ENCODE measurements at regions not wholly inside any gene's neighbourhood (a gene's known extent, or its start where the extent isn't known, plus 50 kb on each side); places are given as distances from the start of the nearest gene placed in this dataset.
"Not testable (repeated sequence)": the region's sequence is repeated elsewhere in the genome, so short reads cannot be mapped to it uniquely, and the experiment has no call there.

DNA sequence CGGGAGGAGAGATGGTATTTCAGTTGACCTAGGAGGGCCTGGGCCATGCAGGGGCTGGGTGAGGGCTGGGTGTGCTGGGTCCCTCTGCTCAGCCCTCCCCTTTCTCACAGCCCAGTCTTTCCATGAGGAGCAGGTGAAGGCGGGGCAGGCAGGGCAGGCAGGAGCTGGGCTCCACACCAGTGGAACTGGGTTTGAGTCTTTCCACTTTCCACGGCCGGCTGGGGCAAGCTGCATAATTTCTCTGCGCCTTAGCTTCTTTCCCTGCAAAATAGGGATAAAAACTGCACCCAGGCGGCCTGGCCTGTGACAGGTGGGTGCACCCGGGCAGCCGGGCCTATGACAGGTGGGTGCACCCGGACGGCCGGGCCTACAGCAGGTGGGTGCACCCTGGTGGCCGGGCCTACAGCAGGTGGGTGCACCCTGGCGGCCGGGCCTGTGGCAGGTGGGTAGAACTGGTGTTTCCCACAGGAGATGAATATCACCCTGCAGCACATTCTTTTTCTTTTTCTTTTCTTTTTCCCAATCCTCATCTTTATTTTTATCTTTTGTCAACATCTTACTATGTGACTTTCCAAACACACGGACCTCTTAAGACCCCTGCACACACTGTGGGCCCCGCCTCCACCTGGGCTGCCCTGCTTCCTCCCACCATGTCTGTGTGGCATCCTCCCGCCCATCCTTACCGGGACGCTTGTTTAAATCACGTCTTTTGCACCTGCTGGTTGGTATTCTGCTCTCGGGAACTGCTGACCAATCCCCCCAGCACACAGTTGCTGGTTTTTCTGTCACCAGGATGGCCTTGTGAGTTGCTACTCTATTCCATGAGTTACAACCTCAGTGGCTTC is 111.3 kb downstream of the NPIPB11 start:
- not testable (repeated sequence) for DNase-seq (ENCODE audit: low read depth)

DNA sequence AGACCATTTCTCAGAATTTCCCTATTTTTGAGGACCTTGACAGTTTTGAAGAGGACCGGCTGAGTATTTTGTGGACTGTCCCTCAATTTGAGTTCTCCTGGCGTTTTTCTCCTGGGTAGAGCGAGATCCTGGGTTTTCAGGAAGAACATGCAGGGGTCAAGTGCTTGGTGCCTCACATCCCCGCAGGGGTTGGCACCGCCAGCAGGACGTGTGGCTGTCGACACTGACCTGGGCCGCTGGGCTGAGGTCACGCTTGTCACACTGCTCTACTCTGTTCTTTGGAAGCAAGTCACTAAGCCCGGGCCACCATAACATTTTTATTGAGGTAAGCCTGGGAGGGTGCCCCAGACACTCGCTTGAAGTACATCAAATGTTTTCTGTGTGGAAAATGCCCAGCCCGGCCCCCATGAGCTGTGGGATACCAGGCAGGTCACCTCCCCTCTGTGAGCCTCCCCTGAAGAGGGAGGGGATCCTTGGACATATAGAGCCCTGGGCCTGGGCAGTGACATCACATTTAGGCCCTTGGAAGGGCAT is 112.0 kb downstream of the NPIPB11 start:
- DNase-seq (ENCODE audit: low read depth), result not testable (repeated sequence)

DNA sequence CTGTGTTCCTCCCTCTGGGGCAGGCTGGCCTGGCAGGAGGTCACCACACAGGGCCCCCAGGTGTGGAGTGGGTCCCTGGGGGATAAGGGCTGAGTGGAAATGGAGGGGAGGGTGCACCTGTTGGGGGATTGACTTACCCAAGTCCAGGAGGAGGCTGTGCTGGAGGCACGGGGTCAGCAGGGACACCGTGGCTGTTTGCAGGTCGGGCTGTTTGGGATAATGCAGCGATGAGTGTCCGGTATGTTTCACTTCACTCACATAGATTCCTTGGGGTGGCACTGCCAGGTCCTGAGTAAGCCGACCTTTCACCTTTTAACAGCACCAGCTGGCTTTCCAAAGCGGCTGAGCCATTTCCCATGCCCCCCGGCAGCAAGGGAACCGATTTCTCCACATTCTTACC is 113.0 kb downstream of the NPIPB11 start:
- DNase-seq (ENCODE audit: low read depth), result not testable (repeated sequence)

DNA sequence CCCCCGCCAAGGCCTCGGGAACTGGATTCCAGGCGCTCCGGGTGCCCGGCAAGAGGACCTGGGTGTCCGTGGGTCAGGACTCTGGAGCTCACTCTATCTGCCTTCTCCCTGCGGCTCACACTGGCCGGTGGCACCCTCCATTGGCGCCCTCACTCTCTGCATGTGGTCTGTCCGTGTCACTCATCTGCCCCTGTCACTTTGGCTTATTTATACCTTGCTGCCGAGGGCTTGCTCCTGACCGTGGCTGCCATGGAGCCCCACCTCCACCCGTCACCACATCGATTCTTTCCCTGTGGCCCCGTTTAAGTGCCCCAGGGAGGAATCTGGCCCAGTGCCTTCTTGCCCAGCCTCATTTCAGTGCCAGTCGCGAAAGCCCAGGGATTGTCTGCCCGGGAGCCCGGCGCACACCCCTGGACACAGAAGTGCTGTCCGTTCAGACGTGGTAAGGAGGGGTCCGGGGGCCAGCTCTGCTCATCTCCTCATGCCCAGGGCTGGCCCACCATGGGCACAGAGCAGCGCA is 113.5 kb downstream of the NPIPB11 start:
- DNase-seq (ENCODE audit: low read depth), result not testable (repeated sequence)

DNA sequence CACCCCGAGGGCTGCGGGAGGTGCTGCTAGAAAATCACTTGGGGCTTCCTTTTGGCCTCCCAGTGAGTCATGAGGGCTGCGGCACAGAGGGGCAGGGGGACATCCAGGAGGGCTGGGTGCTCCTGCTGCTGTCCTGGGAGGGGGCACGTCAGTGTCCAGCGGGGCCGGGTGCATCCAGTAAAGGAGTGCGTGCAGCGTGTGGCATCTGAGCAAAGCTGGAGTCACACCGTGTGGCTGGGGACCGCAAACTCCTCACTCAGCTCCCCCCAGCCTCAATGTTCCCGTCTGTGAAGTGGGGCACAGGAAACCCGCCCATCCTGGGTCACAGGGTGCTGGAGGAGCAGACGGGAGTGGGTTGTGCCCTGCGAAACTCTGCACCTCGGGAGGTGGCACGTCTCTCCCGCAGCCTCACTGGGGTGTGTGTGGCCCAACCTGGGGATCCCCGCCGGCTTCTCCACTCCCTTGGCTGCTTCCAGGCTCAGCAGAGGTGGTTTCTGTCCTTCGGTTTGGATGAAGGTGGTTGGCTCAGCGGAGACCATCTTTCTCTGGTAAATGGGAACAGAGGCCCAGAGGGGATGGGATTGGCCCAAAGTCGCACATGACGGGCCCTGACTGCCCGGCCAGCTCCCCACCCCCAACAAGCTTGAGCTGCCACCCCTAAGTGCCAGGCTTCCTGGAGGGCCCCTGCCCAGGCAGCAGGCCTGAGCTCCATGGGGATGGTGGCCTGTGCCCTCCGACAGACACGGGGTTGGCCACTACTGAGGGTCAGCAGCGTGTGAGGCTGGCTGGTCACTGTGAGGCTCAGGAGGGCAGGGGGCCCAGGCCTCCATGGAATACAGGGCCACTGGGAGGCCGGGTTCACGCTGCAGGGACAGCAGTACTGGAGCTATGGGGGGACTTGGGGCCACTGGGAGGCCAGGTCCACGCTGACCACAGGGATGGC is 114.9 kb downstream of the NPIPB11 start:
- DNase-seq (ENCODE audit: low read depth), result not testable (repeated sequence)

DNA sequence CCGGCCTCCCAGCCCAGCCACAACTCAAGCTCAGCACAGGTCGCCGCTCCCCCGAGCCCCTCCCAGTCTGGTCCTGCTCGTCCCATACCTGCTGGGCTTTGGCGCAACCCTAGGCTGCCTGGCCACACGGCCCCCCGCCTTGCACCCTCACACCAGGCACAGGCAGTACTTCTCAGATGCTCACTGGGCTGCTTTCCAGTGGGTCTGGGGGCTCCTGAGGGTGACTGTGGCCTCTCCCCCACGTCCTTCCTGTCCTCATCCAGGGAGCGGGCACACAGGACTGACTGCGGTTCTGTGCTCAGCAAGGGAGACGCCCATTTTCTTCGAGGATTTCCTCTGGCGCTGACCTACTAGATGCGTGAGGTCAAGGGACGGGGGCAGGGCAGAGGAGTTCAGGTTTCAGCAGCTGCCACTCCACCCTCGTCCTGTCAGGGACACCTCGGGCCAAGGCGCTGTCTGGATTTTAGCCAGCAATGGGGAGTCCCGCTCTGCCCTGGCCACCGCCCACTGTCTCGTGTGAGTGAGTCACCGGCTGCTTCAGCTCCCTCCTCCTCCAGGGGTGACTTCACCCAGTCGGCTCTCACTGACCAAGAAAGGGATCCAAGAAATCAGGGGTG is 115.8 kb downstream of the NPIPB11 start:
- DNase-seq (ENCODE audit: low read depth), result peak; percentile 92

DNA sequence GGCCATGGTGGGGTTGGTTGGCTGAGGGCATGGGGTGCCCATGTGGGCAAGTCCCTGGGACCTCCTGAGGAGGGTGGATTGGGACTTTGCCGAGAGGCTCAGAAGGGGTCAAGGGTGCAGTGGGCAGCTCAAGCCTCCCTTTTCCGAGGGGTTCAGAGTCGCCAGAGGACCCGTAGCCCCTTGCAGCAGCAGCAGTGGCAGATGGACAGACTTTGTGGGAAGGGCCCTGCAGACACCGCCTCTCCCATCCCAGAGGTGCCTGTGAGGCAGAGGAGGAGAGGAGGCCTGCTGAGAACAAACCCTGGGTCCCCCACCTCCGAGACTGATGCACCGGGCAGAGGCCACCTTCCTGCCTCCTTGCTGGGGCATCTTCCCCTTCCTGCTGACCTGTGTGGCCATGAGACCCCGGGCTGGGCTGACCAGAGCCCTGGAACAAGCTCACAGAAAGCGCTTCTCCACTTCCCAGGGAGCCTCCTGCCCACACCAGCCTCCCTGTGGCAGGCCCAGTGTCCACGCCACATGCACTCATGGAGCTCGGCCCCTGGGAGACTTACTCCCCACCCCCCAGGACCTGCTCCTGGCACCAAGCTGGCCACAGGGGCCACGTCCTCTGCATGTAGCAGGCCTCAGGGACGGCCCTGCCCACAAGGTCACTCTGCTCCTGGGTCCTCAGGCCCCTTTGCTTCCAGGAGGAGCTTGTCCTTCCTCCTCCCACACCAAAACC is 116.8 kb downstream of the NPIPB11 start:
- DNase-seq (ENCODE audit: low read depth), result not testable (repeated sequence)

DNA sequence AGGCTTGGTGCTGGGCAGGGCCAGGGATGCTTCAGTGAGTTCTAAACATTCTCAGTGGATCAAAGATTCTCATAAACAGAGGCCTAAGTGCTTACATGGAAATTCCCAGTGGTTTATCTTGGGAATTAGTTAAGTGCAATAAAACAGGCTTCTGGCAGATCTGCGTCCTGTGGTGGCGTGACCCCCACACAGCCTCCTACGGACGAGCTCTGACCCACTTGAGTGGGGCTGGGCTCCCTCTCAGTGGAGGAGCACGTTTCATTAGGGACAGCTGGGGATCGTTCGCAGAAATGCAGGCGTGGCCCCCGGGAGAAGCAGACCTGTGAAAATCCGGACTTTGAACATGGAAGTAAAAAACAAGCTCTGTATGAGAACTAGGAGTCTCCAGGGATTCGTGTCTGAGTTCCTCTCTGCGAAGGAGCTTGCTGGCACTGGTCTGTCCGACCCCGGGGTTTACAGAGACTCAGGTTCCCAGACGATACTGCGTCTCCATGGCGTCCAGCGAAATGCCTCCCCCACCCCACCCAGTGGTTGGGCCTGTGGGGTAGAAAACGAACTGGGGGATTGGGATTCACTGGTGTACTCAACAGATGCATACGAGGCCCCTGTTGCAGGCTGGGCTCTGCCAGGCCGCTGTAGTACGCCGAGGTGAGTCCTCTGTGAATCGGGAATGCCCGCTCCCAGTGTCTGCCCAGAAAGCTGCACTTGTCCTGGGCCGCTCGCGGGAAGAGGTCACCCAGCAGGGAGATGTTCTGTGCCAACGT is 117.6 kb downstream of the NPIPB11 start:
- not testable (repeated sequence) for DNase-seq (ENCODE audit: low read depth)

DNA sequence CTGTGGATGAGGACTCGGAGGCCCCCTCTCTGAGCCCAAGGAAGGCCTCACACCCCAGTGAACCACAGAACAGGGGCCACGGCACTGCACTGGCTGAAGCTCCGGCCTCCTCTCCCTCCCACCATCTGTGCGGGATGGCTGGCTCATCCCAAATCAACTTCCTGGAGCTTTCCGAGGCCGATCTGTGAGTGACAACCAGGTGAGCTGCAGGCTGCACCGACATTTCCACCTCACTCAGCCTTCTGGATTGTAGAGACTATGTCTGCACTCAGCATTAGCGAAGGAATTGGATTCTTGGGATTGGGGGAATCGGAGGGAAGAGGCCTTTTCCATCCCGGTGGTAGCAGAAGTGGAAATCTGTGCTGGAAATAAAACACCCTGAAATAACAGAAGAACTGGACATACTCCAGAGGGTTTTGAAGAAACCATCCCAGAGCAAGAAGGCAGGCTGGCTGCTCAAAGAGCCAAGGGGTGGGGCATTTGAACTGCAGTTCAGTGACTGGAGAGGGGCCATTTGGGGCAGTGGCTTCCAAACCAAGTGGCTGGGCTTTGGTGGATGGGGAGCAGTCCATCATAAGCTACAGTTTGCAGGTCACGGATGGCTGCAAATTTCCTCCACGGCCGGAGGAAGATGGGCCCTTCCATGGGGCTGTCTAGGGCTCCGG is 118.5 kb downstream of the NPIPB11 start:
- not testable (repeated sequence) for DNase-seq (ENCODE audit: low read depth)

DNA sequence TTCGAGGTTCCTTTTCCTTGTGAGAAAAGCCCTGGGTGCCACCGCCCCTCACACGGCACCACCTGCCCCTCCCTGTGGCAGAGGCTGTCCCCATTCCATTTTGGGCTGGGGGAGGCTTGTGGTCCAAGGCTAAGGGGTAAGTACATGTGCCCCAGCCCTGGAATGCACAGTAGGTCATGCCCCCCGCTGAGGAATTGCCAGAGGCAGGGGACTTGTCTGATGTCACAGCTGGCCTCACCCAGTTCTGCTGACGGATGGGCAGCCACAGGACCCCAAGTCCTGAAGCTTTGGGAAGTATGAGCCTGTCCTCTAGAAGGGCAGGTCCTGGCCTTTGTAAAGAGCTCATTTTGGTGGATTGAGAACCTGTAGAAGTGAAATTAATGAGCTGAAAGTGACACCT is 119.3 kb downstream of the NPIPB11 start:
- not testable (repeated sequence) for DNase-seq (ENCODE audit: low read depth)

DNA sequence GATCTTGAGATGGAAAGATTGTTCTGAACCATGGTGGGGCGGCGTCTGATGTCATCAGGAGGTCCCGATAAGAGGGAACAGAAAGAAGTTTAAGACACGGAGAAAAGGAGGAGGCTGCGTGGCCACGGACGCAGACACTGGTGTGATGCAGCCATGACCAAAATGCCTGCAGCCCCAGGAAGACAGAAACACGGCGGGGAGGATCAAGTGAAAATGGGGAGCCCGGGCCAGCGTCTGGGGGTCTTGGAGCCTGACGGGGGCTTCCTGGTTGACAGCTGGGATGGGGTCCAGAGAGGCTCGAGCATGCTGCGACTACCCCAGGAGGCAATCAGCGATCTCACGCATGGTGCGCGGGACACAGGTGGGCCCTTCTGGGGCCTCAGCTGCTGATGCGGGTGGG is 119.7 kb downstream of the NPIPB11 start:
- not testable (repeated sequence) for DNase-seq (ENCODE audit: low read depth)

DNA sequence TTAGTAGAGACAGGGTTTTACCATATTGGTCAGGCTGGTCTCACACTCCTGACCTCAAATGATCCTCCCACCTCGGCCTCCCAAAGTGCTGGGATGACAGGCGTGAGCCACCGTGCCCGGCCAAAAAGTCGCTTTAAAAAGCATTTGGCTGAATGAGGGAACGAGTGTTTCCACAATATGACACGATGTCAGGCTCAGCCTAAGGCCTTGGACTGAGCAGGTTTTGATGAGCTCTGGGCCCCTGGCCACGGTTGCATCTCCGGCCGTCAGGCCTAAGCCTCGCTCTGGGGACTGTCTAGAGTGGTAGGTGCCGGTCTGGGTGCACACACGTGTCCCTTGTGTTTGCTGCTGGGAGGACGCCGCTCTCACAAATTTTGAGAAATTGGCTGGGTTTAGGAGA is 120.3 kb downstream of the NPIPB11 start:
- DNase-seq (ENCODE audit: low read depth), result not testable (repeated sequence)

DNA sequence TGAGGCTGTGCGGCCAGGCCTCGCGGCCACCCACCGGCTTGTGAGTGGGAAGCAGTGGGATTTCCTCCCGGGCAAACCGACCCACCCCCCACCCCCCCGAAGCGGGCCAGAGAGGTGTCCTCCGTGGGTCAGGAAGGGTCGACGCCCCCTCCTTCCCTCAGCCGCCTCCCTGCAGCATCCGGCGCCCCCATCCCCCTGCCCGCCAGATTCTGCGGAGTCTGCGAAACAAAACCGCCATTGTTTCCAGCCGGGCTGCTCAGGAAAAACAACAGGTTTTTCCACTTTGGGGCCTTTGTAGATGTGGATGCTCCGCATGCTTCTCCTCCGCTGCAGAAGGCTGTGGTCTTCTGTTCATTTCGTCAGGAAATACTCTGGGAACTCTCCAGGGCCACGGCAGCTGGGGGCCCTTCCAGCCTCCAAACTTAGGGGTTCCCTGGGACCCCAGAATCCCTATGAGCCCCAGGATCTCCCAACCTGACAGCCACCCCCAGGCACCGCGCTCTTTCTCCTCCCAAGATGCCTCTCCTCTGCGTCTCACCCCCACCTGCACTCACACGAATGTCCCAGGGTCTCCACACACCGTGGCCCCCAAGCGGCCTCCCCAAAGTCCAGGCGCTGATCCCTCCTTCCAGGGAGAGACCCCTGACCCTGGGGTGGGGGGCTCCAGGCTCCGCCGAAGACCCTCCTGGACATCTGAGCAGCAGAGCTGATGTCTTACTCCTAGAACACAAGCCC is 121.2 kb downstream of the NPIPB11 start:
- DNase-seq (ENCODE audit: low read depth), result not testable (repeated sequence)

DNA sequence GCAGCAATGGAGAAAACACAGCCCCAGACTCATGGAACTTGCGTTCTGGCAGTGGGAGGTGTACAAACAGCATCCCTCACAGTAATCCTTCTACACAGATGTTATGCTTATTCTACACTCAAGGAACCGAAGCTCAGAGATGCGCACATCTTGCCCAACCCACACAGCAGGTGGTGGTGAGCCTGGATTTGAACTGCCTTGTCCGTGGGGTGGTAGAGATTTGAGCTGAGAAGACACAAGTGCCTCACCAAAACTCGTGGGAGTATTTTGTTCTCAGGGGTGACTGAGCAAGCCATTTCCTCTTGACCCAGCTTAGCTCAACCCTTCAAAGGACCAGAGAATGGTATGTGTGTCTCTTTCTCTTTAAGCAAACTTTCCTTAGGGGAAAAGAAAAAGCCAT is 121.8 kb downstream of the NPIPB11 start:
- DNase-seq (ENCODE audit: low read depth), result not testable (repeated sequence)

DNA sequence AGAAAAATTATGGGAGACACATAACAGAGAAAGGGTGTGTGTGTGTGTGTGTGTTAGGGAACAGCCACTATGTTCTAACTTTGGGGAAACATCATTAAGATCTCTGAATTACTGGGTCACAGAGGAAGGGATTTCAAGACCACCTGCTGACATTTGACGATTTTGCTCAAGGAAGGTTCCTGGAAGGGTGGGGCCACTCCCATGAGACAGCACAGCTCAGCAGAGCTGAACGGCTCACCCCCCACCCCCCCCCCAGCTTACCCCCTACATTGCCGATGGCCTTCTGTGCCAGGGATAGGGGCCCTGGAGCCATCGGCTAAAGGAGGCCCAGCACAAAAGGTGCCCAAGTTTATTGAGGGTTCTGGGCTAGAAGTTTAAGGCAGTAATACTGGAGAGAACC is 122.4 kb downstream of the NPIPB11 start:
- DNase-seq (ENCODE audit: low read depth), result not testable (repeated sequence)

DNA sequence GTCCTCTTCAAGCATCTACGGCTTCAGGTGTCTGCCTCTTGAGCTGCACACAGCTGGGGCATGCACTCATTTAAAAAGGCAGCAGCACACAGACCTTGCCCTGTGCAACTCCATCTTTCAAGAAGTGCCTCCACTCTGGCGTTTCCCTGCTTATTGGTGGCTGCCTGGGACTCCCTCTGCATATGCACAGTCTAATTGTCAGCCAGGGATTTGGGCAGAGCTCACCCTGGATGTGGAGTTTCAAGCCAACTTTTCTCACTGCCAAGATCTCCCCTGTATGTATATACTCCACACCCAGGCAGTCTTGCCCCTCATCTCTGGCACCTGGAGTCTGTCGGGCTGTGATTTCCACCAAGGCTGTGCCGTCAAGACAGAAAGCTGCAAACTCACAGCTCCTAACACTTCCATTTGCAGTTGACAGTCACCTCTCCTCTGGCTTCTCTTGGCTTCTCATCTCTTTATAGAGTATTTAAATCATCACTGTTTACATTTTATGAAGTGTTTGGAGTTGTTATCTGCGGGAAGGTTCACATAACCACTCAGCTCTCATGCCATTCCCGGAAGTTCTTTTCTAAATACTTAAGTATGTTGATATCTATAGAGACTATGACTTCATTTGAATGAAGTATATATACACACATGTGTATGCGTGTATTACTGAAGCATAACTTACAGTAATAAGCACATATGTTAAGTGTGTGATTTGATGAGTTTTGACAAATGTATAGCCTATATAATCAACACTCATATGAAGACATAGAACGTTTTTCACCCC is 128.2 kb downstream of the NPIPB11 start:
- DNase-seq (ENCODE audit: low read depth), result not testable (repeated sequence)

DNA sequence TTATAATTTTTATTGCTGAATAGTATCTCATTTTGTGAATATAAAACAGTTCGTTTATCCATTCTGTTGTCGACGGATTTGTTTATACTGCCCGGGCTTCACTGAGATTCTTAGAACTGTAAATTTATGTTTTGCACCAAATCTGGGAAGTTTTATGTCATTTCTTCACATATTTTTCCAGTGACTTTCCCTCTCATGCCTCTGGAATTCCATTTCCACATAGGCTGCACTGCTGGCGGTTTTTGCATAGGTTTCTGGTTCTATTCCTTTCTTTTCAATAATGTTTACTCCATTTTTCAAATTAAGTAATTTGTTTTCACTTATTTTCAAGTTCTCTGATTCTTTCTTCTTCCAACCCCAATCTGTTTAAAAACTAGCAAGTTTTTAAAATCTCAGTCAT is 130.1 kb downstream of the NPIPB11 start:
- not testable (repeated sequence) for DNase-seq (ENCODE audit: low read depth)

All from ELR (cell line).